ENCODE measurements at regions not wholly inside any gene's neighbourhood (a gene's known extent, or its start where the extent isn't known, plus 50 kb on each side); places are given as distances from the start of the nearest gene placed in this dataset.

- Histone ChIP-seq H2BK120ac (ENCODE audit: low read depth, low read length, poor library complexity, severe bottlenecking) (no peak overlapping the region), H2BK20ac (ENCODE audit: low read depth, low read length, poor library complexity, severe bottlenecking) (no peak overlapping the region), H4K91ac (ENCODE audit: insufficient read length, low read depth, low read length) (no peak overlapping the region), H4K20me1 (ENCODE audit: control insufficient read depth, insufficient read depth, insufficient read length) (no peaks in the 10 kb centered on the region), H3K23me2 (ENCODE audit: insufficient read length, low read depth, low read length, poor library complexity, severe bottlenecking) (no peaks in the 10 kb centered on the region), H3K4me1 (ENCODE audit: insufficient read depth, low read length) (no peaks in the 10 kb centered on the region; the same call in 1 of the 2 replicates), H2BK5ac (ENCODE audit: insufficient read length, low read length) (no peak overlapping the region), H3K9ac (ENCODE audit: extremely low read depth, insufficient read length, low read length) (no peak overlapping the region), H2AK5ac (ENCODE audit: insufficient read length, low read length) (no peak overlapping the region), H3K4ac (ENCODE audit: low read depth, low read length) (no peak overlapping the region), H4K5ac (ENCODE audit: insufficient read length, low read depth, low read length) (no peak overlapping the region), H2BK15ac (ENCODE audit: low read depth, low read length) (no peak overlapping the region), H3K79me2 (ENCODE audit: insufficient read depth, low read length) (no peaks in the 10 kb centered on the region), H3K4me2 (ENCODE audit: insufficient read depth, insufficient read length, low read length) (no peak overlapping the region), H3K23ac (ENCODE audit: insufficient read length, low read depth, low read length) (no peak overlapping the region), H3K9me3 (ENCODE audit: control insufficient read depth, low read depth, low read length) (no peaks in the 10 kb centered on the region), H2AFZ (ENCODE audit: low read length) (no peak overlapping the region), H4K8ac (replicated peaks; ENCODE audit: insufficient read length, low read depth, low read length) (no peak overlapping the region), H3K27me3 (ENCODE audit: insufficient read depth, low read length) (no peaks in the 10 kb centered on the region), H3T11ph (ENCODE audit: low read length) (no peak overlapping the region), H3K56ac (ENCODE audit: insufficient read length, low read depth, low read length) (no peak overlapping the region), H3K18ac (ENCODE audit: insufficient read length, low read depth, low read length) (no peak overlapping the region), H3K14ac (ENCODE audit: insufficient read depth, low read length) (no peak overlapping the region), H3K79me1 (ENCODE audit: insufficient read depth, low read depth, low read length, poor library complexity, severe bottlenecking) (no peaks in the 10 kb centered on the region), H2BK12ac (ENCODE audit: insufficient read length, low read depth, low read length) (no peak overlapping the region), H3K27ac (ENCODE audit: insufficient read length, low read depth, low read length) (no peak overlapping the region)
- TF ChIP-seq CTCF (conservative IDR thresholded peaks at IDR 0.05), result no peak
- Mint-ChIP-seq H3K9me3 (no peaks in the 10 kb centered on the region), H3K4me3 (no peak overlapping the region), H3K4me1 (no peaks in the 10 kb centered on the region), H3K27ac (no peak overlapping the region; a peak in 1 of 7 replicates), H3K36me3 (ENCODE audit: insufficient read depth in 1 of 3, low read depth in 3 of 3) (no peaks in the 10 kb centered on the region), H3K27me3 (ENCODE audit: low read depth) (no peaks in the 10 kb centered on the region)
- no peak for DNase-seq
- no CpG with 5 or more reads among the region's 1 CpG for WGBS (ENCODE audit: extremely low coverage, insufficient read length, low lambda C conversion rate)
These were observed 67.6 kb upstream of the SLC12A2 start for GRCh38 chr5:128015978-128016377.
